ENCODE measurements at regions not wholly inside any gene's neighbourhood (a gene's known extent, or its start where the extent isn't known, plus 50 kb on each side); places are given as distances from the start of the nearest gene placed in this dataset.

DNA sequence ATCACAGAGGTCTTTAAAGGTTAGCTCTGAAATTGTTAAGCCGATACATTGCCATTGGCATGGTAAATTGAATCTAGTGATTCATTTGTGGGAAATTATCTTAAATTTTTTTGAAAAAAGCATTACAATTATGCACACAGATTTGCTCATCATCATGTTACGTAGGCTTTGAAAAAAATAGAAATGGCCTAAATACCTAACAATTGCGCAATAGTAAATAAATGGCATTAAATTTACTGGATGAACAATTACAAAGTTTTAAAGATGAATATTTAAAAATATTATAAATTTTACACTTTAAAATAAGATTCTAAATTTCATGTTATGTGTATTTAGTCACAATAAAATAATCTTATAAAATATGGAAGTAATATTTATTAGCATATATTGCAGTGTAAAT lies 171.3 kb downstream of the RPRM start:
- no peaks in the 10 kb centered on the region; the same call in 1 of the 2 replicates for H3K9me2 ChIP-seq (ENCODE audit: insufficient read depth)
- no peak overlapping the region for H2AFZ ChIP-seq (ENCODE audit: low read depth, low read length, poor library complexity, severe bottlenecking)
- H3K9ac ChIP-seq (ENCODE audit: low read length): no peak overlapping the region
- H3K79me2 ChIP-seq (ENCODE audit: insufficient read depth, low read length): no peaks in the 10 kb centered on the region
- DNase-seq (ENCODE audit: low read depth, low spot score) (no peak), ATAC-seq (no peak)
- intact Hi-C loops (cut with micrococcal nuclease): no loop called here
- H3K4me3 ChIP-seq (replicated peaks in 1 of 2; ENCODE audit: low read depth in 1 of 2, low read length in 2 of 2): no peak overlapping the region
- CTCF ChIA-PET: no interaction called here
- H3K9me3 ChIP-seq (ENCODE audit: control insufficient read depth in 1 of 2, insufficient read depth in 1 of 2, low read depth in 1 of 2, low read length in 2 of 2): no peaks in the 10 kb centered on the region
- TF ChIP-seq CEBPB (IDR thresholded peaks at IDR 0.05; ENCODE audit: low read depth): peak; percentile 51
- TF ChIP-seq, protein P1, sequence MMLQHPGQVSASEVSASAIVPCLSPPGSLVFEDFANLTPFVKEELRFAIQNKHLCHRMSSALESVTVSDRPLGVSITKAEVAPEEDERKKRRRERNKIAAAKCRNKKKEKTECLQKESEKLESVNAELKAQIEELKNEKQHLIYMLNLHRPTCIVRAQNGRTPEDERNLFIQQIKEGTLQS (IDR thresholded peaks at IDR 0.05): no peak
- no TSS peak for BruUV-seq (replicated peaks)
- POLR2A ChIA-PET: no interaction called here
- H3K4me2 ChIP-seq (ENCODE audit: low read length): no peak overlapping the region
- RAD21 ChIA-PET (ENCODE audit: low non-redundant PET in 1 of 2, low total read pairs in 2 of 2, uncharacterized antibody in 2 of 2, unreplicated experiment in 2 of 2): no interaction called here
- H3K27me3 ChIP-seq (ENCODE audit: insufficient read depth, low read length): no peaks in the 10 kb centered on the region
- no peaks in the 10 kb centered on the region; a peak in 1 of 4 replicates for H3K36me3 ChIP-seq (ENCODE audit: control insufficient read depth in 1 of 2, insufficient read depth in 2 of 2, low read length in 2 of 2)
- no peak overlapping the region for H3K27ac ChIP-seq (ENCODE audit: low read depth, low read length)
- H4K20me1 ChIP-seq (ENCODE audit: insufficient read depth): no peaks in the 10 kb centered on the region
- no peaks in the 10 kb centered on the region for H3K4me1 ChIP-seq (ENCODE audit: control insufficient read depth in 1 of 2, insufficient read depth in 2 of 2, low read length in 2 of 2)

DNA sequence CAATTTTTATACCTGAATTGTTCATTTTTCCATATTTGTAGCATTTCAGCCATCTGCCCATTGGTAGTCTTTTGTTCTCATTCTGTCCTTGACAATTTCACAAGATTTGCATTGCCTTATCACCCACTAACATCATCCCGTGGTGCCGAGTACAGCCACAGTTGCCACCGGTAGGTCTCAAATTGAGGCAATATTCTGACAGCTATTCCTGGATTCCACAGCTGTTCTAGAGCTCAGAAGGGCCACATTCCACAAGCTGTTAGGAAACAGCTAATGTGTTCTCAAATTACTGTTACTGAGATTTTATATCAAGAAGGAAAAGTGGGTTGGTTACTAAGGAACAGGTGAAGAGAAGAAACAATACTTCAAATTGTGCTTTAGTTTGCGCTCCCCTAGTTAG lies 178.8 kb downstream of the RPRM start:
- Histone ChIP-seq H3K9me2 (ENCODE audit: insufficient read depth) (no peaks in the 10 kb centered on the region), H3K27me3 (ENCODE audit: insufficient read depth, low read length) (no peaks in the 10 kb centered on the region), H3K27ac (ENCODE audit: low read depth, low read length) (no peak overlapping the region), H3K79me2 (ENCODE audit: insufficient read depth, low read length) (no peaks in the 10 kb centered on the region), H2AFZ (ENCODE audit: low read depth, low read length, poor library complexity, severe bottlenecking) (no peak overlapping the region), H3K36me3 (ENCODE audit: control insufficient read depth in 1 of 2, insufficient read depth in 2 of 2, low read length in 2 of 2) (no peaks in the 10 kb centered on the region; a peak in 1 of 4 replicates), H3K4me1 (ENCODE audit: control insufficient read depth in 1 of 2, insufficient read depth in 2 of 2, low read length in 2 of 2) (no peaks in the 10 kb centered on the region), H3K9ac (ENCODE audit: low read length) (no peak overlapping the region), H4K20me1 (ENCODE audit: insufficient read depth) (no peaks in the 10 kb centered on the region), H3K9me3 (ENCODE audit: control insufficient read depth in 1 of 2, insufficient read depth in 1 of 2, low read depth in 1 of 2, low read length in 2 of 2) (no peaks in the 10 kb centered on the region), H3K4me2 (ENCODE audit: low read length) (no peak overlapping the region), H3K4me3 (replicated peaks in 1 of 2; ENCODE audit: low read depth in 1 of 2, low read length in 2 of 2) (no peak overlapping the region)
- ChIA-PET RAD21 (ENCODE audit: low non-redundant PET in 1 of 2, low total read pairs in 2 of 2, uncharacterized antibody in 2 of 2, unreplicated experiment in 2 of 2) (no interaction called here), POLR2A (no interaction called here), CTCF (interaction anchor here (1.1 kb wide), 1 partner anchor 13 kb away, joined by 3 read pairs; no protein-coding TSS in a partner anchor)
- no peak for ATAC-seq
- BruUV-seq (replicated peaks): no TSS peak
- intact Hi-C loops (cut with micrococcal nuclease): no loop called here
- DNase-seq (ENCODE audit: low read depth, low spot score): no peak
- TF ChIP-seq SIN3A (IDR thresholded peaks at IDR 0.05; ENCODE audit: low read depth) (no peak), TCF7L2 (IDR thresholded peaks at IDR 0.05; ENCODE audit: borderline replicate concordance, extremely low read depth, insufficient read depth, insufficient read length) (no peak), EZH2 (IDR thresholded peaks at IDR 0.05) (no peak), POLR2A (IDR thresholded peaks at IDR 0.05; ENCODE audit: borderline replicate concordance, extremely low read depth, insufficient read depth, insufficient read length) (no peak), ZFX (IDR thresholded peaks at IDR 0.05) (no peak), ZNF274 (IDR thresholded peaks at IDR 0.05; ENCODE audit: low read depth, low read length) (no peak), YY1 (IDR thresholded peaks at IDR 0.05; ENCODE audit: extremely low read depth, insufficient replicate concordance, low read depth, low read length) (no peak), POLR2AphosphoS5 (IDR thresholded peaks at IDR 0.05; ENCODE audit: low read depth, low read length) (no peak)
- TF ChIP-seq, protein P2, sequence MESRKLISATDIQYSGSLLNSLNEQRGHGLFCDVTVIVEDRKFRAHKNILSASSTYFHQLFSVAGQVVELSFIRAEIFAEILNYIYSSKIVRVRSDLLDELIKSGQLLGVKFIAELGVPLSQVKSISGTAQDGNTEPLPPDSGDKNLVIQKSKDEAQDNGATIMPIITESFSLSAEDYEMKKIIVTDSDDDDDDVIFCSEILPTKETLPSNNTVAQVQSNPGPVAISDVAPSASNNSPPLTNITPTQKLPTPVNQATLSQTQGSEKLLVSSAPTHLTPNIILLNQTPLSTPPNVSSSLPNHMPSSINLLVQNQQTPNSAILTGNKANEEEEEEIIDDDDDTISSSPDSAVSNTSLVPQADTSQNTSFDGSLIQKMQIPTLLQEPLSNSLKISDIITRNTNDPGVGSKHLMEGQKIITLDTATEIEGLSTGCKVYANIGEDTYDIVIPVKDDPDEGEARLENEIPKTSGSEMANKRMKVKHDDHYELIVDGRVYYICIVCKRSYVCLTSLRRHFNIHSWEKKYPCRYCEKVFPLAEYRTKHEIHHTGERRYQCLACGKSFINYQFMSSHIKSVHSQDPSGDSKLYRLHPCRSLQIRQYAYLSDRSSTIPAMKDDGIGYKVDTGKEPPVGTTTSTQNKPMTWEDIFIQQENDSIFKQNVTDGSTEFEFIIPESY (IDR thresholded peaks at IDR 0.05; ENCODE audit: extremely low read depth, insufficient replicate concordance, low read length): no peak
- TF ChIP-seq, protein P3, sequence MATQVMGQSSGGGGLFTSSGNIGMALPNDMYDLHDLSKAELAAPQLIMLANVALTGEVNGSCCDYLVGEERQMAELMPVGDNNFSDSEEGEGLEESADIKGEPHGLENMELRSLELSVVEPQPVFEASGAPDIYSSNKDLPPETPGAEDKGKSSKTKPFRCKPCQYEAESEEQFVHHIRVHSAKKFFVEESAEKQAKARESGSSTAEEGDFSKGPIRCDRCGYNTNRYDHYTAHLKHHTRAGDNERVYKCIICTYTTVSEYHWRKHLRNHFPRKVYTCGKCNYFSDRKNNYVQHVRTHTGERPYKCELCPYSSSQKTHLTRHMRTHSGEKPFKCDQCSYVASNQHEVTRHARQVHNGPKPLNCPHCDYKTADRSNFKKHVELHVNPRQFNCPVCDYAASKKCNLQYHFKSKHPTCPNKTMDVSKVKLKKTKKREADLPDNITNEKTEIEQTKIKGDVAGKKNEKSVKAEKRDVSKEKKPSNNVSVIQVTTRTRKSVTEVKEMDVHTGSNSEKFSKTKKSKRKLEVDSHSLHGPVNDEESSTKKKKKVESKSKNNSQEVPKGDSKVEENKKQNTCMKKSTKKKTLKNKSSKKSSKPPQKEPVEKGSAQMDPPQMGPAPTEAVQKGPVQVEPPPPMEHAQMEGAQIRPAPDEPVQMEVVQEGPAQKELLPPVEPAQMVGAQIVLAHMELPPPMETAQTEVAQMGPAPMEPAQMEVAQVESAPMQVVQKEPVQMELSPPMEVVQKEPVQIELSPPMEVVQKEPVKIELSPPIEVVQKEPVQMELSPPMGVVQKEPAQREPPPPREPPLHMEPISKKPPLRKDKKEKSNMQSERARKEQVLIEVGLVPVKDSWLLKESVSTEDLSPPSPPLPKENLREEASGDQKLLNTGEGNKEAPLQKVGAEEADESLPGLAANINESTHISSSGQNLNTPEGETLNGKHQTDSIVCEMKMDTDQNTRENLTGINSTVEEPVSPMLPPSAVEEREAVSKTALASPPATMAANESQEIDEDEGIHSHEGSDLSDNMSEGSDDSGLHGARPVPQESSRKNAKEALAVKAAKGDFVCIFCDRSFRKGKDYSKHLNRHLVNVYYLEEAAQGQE (IDR thresholded peaks at IDR 0.05; ENCODE audit: low read depth): no peak
- TF ChIP-seq, protein P4, sequence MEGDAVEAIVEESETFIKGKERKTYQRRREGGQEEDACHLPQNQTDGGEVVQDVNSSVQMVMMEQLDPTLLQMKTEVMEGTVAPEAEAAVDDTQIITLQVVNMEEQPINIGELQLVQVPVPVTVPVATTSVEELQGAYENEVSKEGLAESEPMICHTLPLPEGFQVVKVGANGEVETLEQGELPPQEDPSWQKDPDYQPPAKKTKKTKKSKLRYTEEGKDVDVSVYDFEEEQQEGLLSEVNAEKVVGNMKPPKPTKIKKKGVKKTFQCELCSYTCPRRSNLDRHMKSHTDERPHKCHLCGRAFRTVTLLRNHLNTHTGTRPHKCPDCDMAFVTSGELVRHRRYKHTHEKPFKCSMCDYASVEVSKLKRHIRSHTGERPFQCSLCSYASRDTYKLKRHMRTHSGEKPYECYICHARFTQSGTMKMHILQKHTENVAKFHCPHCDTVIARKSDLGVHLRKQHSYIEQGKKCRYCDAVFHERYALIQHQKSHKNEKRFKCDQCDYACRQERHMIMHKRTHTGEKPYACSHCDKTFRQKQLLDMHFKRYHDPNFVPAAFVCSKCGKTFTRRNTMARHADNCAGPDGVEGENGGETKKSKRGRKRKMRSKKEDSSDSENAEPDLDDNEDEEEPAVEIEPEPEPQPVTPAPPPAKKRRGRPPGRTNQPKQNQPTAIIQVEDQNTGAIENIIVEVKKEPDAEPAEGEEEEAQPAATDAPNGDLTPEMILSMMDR (IDR thresholded peaks at IDR 0.05 in 2 of 3, conservative IDR thresholded peaks at IDR 0.05 in 1 of 3; ENCODE audit: borderline replicate concordance in 1 of 3, insufficient read depth in 1 of 3, low read depth in 2 of 3, low read length in 2 of 3): no peak

Measured in HCT116 (cell line).